Activated CD8-positive, alpha-beta memory T cell treated with anti-CD3 and anti-CD28 coated beads for 4 hours (primary cell): ENCODE measurements at regions not wholly inside any gene's neighbourhood (a gene's known extent, or its start where the extent isn't known, plus 50 kb on each side); places are given as distances from the start of the nearest gene placed in this dataset.

Experiments
- DNase-seq, 2 donors: peaks; one replicate each; pipeline ENCODE4 v3.0.0-alpha.2; 2020; ENCODE audit warnings: low read depth in 2 of 2

DNA sequence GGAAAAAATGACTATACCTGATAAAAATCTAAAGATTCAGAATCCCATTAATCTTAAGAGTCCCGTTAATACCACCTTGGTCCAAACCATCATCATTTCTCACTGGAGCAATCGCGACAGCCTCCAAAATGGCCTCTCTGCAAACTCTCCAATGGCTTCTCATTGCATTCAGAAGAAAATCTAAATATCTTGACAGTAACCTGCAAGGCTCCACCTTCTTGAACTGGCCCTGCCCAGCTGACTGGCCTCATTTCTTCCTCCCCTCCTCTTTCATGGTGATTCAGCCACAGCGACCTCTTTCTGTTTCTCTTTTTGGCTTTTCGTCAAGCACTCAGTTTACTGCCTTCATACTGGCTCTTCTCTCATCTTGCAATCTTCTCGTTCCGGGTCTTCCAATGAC lies 56.2 kb upstream of the GPRIN3 start:
- DNase-seq: no peak

DNA sequence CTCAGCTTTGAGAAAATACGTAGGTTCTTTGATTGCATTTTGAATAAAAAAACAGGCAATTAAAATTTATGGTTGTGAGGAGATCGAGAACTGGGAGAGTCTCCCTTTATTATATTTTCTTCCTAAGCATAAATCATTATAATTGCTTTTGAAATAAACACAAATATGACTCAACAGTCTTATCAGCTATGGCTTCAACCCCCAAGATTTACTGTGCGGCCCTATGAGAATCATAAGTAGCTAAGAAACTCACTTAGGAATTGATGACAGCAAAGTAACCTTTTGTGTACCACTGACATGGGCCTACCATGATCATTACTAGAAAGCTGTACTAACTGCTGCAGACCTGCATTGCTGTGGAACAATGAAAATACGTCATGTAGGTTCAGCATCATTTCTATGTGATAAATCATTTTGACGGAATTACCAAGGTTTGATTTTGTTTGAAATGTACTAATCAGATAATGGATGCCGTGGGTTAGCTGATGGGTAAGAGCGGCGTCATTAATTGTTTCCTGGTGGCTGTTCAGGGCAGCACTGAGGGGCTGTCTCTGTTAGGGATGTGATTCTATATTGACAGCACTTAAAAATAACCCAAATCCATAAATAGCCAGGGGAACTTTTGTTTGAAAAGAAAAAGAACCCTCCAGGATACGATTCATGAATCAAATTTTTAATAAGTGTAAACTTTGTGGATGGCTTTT lies 51.5 kb upstream of the GPRIN3 start:
- no peak for DNase-seq

GRCh38 chr4:89357787-89358186 lies 50.2 kb upstream of the GPRIN3 start:
- DNase-seq: no peak
